HG03521 (cell line): ENCODE measurements at regions not wholly inside any gene's neighbourhood (a gene's known extent, or its start where the extent isn't known, plus 50 kb on each side); places are given as distances from the start of the nearest gene placed in this dataset.

Experiments used
- ATAC-seq: cut with Tn5 transposase; IDR thresholded peaks from one replicate; pipeline ENCODE4 v1.9.1; 2021; ENCODE audit warnings: mild to moderate bottlenecking, moderate library complexity; ENCODE audit not compliant: unreplicated experiment

DNA sequence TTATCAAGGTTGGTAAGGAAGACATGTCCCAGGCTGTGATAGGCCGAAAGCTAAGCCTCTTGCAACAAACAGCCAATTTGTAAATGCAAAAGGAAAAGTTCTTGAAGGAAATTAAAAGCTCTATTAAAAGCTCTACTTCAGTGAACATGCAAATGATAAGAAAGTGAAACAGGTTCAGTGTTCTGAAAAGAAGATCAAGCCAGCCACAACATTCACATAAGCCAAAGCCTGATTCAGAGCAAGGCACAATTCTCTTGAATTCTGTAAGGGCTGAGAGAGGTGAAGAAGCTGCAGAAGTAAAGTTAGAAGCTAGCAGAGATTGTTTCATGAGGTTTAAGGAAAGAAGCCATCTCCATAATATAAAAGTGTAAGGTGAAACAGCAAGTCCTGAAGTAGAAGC, 1259.5 kb upstream of the PIK3C3 start:
- ATAC-seq = no peak

GRCh38 chr18:40692871-40693270, 1262.2 kb upstream of the PIK3C3 start:
- ATAC-seq = no peak

GRCh38 chr18:40690062-40690461, 1265.0 kb upstream of the PIK3C3 start:
- ATAC-seq = no peak

GRCh38 chr18:40687399-40687798, 1267.6 kb upstream of the PIK3C3 start:
- no peak for ATAC-seq

DNA sequence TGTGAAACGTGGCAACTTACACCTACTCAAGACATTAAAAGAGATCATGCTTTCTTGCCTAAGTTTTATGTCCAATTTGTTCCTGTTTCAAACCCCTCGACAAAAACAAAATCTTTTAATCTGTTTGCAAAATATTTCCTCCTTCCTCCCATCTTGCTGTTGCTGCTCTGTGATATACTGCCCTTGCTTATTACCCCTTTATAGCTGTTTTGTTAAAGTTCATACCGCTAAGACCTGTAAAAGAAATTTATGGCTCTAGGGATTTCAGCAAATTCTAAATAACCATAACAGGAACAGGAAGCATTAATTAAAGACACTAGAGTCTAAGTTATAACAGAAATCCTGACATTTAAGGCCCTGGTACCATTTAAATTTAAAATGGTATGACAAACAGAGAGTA, 1268.2 kb upstream of the PIK3C3 start:
- ATAC-seq = no peak

- ATAC-seq = no peak
Measured at GRCh38 chr18:40685219-40685618, 1269.8 kb upstream of the PIK3C3 start.

DNA sequence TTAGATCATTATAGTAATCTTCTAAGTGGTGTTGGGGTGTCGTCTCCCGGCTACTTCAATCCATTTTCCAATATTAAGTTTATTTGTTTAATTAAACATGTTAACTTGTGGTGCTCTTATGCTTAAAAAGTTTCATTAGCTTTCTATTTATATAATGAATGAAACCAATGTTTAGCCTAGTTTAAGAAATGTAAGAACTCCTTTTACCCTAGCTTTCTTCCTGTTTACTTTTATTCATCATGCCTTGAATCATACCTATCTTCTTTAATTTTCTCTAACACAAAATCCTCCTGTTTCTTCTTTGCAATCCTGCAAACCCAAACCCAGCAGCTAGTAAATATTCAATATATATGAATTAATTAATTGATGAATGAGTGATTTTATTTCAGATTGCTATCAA, 1276.7 kb upstream of the PIK3C3 start:
- ATAC-seq = no peak

DNA sequence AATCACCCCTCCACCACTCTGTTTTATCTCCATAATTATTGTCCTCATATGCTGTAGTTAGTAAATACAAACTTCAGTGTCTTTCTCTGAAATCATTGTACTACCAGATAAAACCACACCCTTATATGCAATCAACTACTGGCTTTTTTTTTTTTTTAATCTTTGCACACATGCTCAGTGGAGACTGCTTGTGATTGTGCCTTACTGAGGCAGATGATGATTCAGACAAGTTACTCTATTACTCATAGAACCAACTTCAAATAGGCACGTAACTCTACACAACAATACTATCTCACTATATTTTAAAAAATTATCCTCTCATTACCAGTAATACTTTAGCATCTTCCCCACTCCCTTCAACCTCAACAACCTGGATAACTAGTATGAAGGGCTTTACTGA, 1278.4 kb upstream of the PIK3C3 start:
- ATAC-seq = no peak

GRCh38 chr18:40673150-40673549, 1281.9 kb upstream of the PIK3C3 start:
- ATAC-seq = no peak

DNA sequence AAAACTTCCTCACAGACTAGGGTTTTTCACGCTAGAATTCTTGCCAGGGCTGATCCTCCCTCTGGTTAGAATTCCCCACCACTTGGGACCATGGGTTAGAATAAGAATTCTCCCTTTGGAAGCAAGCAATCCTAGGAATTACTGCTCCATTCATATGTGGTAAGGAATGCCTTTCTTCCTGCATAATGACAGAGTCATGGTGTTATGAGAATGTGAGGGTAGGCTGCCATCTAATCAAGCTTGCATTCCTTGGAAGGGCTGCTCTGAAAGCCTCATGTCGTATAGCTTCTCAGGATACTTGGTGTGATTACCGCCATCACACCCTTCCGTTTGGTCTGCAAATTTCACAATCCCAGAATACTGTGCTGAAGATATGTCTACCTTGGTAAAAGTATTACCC, 1282.4 kb upstream of the PIK3C3 start:
- ATAC-seq = no peak

GRCh38 chr18:40670668-40671375, 1284.2 kb upstream of the PIK3C3 start:
- ATAC-seq = no peak

- no peak for ATAC-seq
Measured at GRCh38 chr18:40662898-40663437, 1292.1 kb upstream of the PIK3C3 start.

GRCh38 chr18:40653682-40654081, 1301.4 kb upstream of the PIK3C3 start:
- ATAC-seq = no peak

- ATAC-seq = no peak
Measured at GRCh38 chr18:40652321-40652720, 1302.7 kb upstream of the PIK3C3 start.

DNA sequence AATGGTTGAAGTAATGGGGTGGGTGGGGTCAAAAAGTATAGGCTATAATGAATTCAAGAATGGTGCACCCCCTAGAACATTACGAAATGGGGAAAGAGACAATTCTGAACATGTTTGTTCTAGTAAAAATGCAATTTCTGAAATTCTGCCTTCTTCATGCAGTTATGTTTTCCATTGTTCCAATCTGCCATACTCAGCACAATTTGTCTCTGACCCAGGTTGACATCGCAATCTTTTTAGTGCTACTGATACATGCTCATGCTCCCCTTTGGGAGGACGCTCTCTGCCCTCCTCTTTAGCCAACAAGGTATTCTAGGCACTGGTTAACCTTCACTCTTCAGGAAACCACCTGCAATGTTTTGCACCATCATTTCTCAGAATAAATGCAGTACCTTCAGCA, 1303.9 kb upstream of the PIK3C3 start:
- ATAC-seq = no peak

DNA sequence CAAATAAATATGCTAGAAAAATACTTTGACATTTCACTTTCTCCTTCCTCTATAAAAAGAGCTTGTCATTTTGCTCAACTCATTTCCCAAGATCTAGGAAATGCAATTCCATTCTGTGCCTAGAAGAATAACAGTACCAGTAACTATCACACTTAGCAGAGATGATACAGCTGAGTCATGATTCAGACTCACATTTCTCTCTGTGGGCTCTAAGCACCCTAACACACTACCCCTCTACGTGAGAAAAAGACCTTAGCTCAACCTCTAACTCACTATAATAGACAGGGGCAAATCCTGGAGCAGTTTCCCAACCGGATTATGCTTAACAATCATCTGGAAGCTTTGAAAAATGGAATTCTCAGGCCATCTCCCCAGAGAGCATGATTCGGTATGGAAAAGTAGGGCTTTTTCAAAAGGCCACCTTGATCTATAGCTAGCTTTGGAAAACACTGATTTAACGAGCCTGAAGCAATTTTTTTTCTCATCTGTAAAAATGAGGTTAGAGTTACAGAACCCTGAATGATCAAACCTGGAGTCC, 1312.3 kb upstream of the PIK3C3 start:
- ATAC-seq = no peak

GRCh38 chr18:40631319-40631718, 1323.7 kb upstream of the PIK3C3 start:
- ATAC-seq = no peak

GRCh38 chr18:40630496-40630895, 1324.5 kb upstream of the PIK3C3 start:
- ATAC-seq = no peak

GRCh38 chr18:40624959-40625358, 1330.1 kb upstream of the PIK3C3 start:
- ATAC-seq = no peak

GRCh38 chr18:40613721-40614120, 1341.3 kb upstream of the PIK3C3 start:
- no peak for ATAC-seq

DNA sequence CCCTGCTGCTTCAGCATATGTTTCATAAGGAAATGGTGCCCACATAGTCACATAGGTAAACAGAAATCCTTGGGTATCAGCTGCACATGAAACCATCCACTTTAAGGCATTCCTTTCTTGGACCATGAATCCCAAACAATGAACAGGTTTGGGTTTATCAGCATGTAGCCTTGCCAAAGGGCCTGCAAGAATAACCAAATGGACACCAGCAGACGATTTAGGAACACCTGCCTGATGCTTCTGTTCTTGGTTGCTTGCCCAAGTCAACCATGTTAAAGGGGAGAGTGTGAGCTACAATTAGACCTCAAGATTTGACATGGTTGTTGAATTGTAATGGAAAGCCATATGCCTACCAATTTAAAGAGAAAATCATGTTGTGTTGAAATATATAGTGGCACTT, 1342.7 kb upstream of the PIK3C3 start:
- no peak for ATAC-seq

GRCh38 chr18:40608226-40608625, 1346.8 kb upstream of the PIK3C3 start:
- ATAC-seq = no peak
